ENCODE measurements at regions not wholly inside any gene's neighbourhood (a gene's known extent, or its start where the extent isn't known, plus 50 kb on each side); places are given as distances from the start of the nearest gene placed in this dataset.
"Not testable (repeated sequence)": the region's sequence is repeated elsewhere in the genome, so short reads cannot be mapped to it uniquely, and the experiment has no call there.

DNA sequence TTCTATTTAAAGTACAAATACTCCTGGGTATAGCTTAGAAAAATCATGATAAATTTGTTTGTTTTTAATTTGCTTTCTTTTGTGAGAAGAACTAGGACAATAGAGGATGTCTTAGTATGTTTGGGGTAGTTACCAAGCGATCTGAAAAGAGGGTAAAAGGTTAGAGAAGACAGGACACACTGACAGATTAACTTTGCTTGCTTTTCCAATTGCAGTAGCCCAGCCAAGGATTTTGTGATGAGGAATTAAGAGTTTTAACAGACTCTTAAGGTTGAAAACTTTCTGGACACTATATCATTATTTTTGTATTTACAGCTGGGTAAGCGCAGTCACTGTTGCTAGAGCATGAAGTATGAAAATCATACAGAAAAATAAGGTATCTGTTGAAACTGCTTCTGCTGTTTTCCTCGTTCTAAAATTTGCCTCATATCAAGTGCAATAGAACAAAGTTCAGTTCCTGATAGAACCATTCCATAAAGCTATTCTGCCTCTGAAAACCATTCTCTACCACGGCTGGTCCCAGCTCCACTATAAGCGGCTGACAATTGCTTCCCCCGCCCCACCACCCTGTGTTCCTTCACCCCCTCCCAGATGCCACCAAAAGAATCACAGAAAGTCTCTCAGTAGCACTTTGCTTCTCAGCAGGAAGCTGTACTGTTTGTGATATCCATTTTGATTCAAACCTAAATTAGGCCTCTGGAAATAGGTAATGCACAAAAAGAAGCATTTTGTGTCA lies 413.4 kb downstream of the BCAT1 start:
- H3K4me3 Mint-ChIP-seq = no peak overlapping the region
- no peaks in the 10 kb centered on the region for H3K27me3 Mint-ChIP-seq (ENCODE audit: low read depth)
- no peaks in the 10 kb centered on the region for H3K4me1 Mint-ChIP-seq (ENCODE audit: low read depth)
- DNase-seq = no peak
- no peak for ATAC-seq
- peaks cover 3% of the 10 kb centered on the region for H3K9me3 Mint-ChIP-seq
- no peaks in the 10 kb centered on the region for H3K36me3 Mint-ChIP-seq (ENCODE audit: insufficient read depth)

DNA sequence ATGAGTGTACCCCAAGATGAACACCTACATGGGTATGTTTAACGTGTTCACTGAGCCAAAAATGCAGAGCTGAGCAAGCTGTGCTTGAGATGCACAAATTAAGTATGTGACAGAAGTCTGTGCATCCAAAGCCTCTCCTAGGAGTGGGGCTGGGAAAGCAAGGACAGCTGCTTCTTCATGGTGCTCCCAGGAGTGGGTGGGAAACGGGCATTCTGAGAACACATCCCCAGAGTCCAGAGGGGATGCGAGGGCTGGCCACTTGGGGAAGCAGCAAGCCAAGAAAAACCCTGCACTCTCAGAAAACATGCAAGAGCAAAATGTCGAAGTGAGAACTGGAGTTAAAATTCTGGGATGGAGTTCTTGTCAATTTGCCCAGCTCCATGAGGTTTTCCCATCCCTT lies 414.3 kb downstream of the BCAT1 start:
- DNase-seq (no peak), ATAC-seq (no peak)
- H3K9me3 Mint-ChIP-seq = peaks cover 3% of the 10 kb centered on the region
- no peak overlapping the region for H3K4me3 Mint-ChIP-seq
- H3K36me3 Mint-ChIP-seq (ENCODE audit: insufficient read depth) = no peaks in the 10 kb centered on the region
- H3K27me3 Mint-ChIP-seq (ENCODE audit: low read depth) = no peaks in the 10 kb centered on the region
- no peaks in the 10 kb centered on the region for H3K4me1 Mint-ChIP-seq (ENCODE audit: low read depth)

DNA sequence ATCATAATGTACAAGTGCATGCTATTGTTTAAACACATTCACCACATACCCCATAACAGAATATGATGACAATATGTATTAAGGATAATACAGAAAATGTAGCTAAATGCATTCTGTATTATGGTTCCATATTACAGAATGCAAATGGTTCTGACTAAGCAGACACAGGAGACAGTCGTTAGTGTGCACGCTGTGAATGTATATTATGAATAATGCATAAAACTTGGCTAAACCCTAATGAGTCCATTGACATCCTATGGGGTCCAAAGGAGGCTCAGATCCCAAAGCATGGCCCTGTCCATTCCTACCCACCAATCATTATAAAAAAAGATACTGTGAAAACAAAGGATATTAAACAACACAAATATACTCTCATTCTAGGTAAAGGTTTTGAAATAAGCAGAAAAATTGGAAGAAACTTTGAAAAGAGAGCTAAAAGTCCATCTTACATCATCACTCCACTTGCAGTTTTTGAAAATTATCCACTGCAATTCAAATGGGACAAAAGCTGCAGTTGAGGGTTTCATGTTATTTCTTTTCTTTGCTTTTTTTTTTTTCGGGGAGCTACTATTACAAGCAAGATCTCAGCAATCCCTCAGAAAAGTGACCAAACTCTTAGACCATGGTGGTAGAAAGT lies 415.1 kb downstream of the BCAT1 start:
- no peaks in the 10 kb centered on the region for H3K4me1 Mint-ChIP-seq (ENCODE audit: low read depth)
- DNase-seq (no peak), ATAC-seq (no peak)
- H3K4me3 Mint-ChIP-seq = no peak overlapping the region
- H3K27me3 Mint-ChIP-seq (ENCODE audit: low read depth) = no peaks in the 10 kb centered on the region
- H3K36me3 Mint-ChIP-seq (ENCODE audit: insufficient read depth) = no peaks in the 10 kb centered on the region
- H3K9me3 Mint-ChIP-seq = peaks cover 3% of the 10 kb centered on the region

DNA sequence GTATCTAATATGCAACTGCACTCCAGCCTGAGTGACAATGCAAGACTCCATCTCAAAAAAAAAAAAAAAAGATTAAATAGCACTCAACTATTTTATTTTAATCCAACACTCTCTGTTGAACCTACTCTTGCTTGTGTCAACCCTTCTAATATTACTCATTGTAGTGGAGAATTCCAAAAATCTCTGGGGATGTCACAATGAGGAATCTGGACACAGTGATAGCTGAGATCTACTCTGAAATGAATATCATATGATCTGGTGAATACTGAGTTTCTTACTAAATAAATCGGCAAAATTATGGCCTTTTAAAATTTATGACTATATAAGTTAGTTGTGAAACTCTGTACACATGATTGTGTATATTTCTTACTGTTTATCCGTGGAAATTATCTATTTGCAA lies 418.2 kb downstream of the BCAT1 start:
- Mint-ChIP-seq H3K4me3 (no peak overlapping the region), H3K36me3 (ENCODE audit: insufficient read depth) (no peaks in the 10 kb centered on the region), H3K4me1 (ENCODE audit: low read depth) (no peaks in the 10 kb centered on the region), H3K9me3 (no peaks in the 10 kb centered on the region), H3K27me3 (ENCODE audit: low read depth) (no peaks in the 10 kb centered on the region)
- DNase-seq = no peak
- no peak for ATAC-seq

DNA sequence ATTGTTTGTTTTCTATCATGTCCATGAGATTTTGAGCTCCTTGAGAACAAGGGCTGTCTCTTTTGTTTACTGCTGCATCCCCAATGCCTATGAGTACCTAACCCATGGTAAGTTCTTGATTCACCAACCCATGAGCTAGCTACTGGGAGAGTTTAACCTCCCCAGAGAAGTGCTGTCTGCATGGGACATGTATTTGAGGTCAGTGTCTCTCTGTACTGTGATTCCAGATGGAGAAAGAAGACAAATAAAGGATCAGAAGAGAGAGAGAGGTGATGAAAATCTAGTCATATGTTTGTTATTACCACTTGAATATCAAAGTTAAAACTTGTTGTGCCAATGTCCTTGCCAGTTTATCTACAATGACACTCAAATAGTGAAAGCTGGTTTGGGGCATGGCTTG lies 421.8 kb downstream of the BCAT1 start:
- Mint-ChIP-seq H3K27me3 (ENCODE audit: low read depth) (no peaks in the 10 kb centered on the region), H3K36me3 (ENCODE audit: insufficient read depth) (no peaks in the 10 kb centered on the region), H3K4me3 (no peak overlapping the region), H3K9me3 (peaks cover 5% of the 10 kb centered on the region), H3K4me1 (ENCODE audit: low read depth) (no peaks in the 10 kb centered on the region)
- no peak for ATAC-seq
- no peak for DNase-seq

DNA sequence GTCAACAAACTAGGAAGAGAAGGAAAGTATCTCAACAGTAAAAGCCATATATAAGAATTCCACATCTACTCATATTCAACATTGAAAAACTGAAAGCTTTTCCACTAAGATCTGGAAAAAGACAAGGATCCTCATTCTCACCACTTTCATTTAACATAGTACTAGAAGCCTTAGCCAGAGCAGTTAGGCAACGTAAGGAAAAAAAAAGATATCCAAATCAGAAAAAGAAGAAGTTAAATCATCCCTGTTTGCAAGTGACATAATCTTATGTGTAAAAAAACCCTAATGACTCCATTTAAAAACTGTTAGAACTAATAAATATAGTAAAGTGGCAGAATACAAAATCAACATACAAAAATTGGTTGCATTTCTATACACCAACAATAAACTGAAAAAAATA lies 426.2 kb downstream of the BCAT1 start:
- Mint-ChIP-seq H3K9me3 (peaks cover 35% of the 10 kb centered on the region), H3K4me3 (no peak overlapping the region), H3K36me3 (ENCODE audit: insufficient read depth) (no peaks in the 10 kb centered on the region), H3K27me3 (ENCODE audit: low read depth) (no peaks in the 10 kb centered on the region), H3K4me1 (ENCODE audit: low read depth) (no peaks in the 10 kb centered on the region)
- DNase-seq (no peak), ATAC-seq (no peak)

DNA sequence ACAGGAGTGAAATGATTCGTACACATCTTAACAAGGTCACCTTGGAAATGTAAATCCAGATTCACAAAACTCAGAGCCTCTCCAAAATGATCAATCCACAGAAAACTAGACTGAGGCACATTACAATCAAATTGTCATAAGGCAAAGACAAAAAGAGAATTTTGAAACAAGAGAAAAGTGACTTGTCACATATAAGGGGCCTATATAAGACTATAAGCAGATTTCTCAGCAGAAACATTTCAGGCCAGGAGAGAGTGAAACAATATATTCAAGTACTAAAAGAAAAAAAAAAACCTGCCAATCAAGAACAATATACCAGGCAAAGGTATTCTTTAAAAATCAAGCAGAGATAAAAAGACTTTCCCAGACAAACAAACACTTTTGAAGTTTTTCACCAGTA lies 429.1 kb downstream of the BCAT1 start:
- DNase-seq (no peak), ATAC-seq (no peak)
- no peaks in the 10 kb centered on the region for H3K4me1 Mint-ChIP-seq (ENCODE audit: low read depth)
- H3K36me3 Mint-ChIP-seq (ENCODE audit: insufficient read depth) = no peaks in the 10 kb centered on the region
- H3K4me3 Mint-ChIP-seq = no peak overlapping the region
- no peaks in the 10 kb centered on the region for H3K27me3 Mint-ChIP-seq (ENCODE audit: low read depth)
- peaks cover 35% of the 10 kb centered on the region for H3K9me3 Mint-ChIP-seq

DNA sequence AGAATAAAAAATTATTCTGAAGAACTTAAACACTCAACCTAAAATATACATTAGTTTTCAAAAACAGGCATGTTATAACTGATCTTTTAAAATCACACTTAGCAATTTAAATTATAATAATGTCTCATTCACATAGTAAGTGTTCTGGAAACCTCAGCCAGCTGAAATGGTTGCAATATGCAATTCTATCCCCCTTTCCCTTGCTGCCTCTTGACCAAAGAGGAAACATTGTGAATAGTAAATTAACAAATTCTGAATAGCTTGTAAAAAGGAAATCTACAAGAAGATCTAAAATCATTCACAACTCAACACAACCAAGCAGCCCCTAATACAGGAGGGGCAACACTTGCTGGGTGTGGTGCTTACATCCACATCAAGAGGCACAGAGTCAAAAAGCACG lies 431.9 kb downstream of the BCAT1 start:
- Mint-ChIP-seq H3K27me3 (ENCODE audit: low read depth) (no peaks in the 10 kb centered on the region), H3K4me3 (no peak overlapping the region), H3K4me1 (ENCODE audit: low read depth) (no peaks in the 10 kb centered on the region), H3K9me3 (peaks cover 30% of the 10 kb centered on the region), H3K36me3 (ENCODE audit: insufficient read depth) (no peaks in the 10 kb centered on the region)
- no peak for ATAC-seq
- no peak for DNase-seq

DNA sequence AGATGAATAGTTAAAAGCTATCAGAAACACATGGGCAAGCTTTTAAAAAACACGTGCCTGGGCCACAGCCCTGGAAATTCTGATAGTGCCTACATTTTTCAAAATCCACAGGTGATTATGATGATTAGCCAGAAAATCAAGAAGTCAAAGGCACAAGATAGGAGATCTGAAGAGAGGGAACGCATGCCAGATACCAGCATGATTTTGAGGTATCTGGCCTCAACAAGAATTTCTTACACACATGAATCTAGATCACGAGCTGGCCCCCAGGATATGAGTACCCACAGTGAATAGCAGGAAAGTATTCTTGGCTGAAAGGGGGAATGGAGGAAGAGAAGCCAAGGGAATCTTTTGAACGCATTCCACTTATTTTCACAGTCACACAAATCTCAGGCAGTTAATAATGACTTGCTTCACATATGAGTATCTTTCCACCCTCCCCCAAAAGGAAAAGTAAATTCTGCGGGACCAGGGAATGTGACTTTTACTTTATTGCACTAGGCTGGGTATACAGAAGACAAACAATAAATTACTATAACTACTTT lies 438.2 kb downstream of the BCAT1 start:
- H3K27me3 Mint-ChIP-seq (ENCODE audit: low read depth) = no peaks in the 10 kb centered on the region
- ATAC-seq = no peak
- H3K4me3 Mint-ChIP-seq = no peak overlapping the region
- no peak for DNase-seq
- no peaks in the 10 kb centered on the region for H3K9me3 Mint-ChIP-seq
- no peaks in the 10 kb centered on the region for H3K4me1 Mint-ChIP-seq (ENCODE audit: low read depth)
- H3K36me3 Mint-ChIP-seq (ENCODE audit: insufficient read depth) = no peaks in the 10 kb centered on the region

DNA sequence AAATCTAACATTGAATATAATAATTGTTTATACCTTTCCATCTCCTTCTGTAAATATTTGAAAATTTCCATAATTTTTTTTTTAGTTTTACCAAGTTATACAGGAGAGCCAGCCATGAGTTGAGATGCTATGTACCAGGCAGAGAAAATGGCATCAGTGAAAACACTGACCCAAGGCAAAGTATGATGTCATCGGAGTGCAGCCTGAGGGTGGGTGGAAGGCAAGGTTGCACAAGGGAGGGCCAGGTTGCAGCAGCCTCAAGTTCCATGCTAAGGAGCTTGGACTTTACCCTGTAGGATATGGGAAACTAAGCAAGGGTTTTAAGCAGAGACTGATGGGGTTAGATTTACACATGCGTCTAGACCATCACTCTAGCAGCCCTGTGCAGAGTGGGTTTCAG lies 441.1 kb downstream of the BCAT1 start:
- Mint-ChIP-seq H3K4me3 (no peak overlapping the region), H3K27me3 (ENCODE audit: low read depth) (no peaks in the 10 kb centered on the region), H3K4me1 (ENCODE audit: low read depth) (no peaks in the 10 kb centered on the region), H3K9me3 (peaks cover 5% of the 10 kb centered on the region), H3K36me3 (ENCODE audit: insufficient read depth) (no peaks in the 10 kb centered on the region)
- ATAC-seq = no peak
- no peak for DNase-seq

DNA sequence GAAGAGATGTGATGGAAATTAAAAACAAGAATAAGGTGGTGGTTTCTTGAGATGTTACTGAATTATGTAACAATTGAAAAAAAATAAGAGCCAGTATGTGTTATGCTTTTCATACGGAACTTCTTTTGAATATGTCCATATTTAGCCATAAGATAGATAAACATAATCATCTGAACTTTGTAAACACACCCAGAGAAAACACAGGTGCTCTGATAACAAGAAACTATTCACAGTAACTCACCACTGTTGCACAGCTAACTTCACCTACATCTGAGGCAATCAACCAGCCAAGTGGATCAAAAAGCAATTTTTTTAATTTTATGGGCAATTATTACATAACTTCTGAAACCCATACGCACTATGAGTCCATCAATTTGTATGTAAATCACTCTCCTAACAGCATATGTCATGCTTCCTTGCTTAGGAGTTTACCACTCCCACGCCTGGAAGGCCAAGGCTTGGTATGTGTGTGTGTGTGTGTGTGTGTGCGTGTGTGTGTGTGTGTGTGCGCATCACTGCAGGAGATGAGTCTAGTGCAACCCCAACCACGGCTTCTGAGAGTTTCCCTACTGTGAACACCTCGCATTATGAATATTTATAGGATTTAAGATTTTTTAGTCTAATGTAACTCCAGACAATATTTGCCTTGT lies 443.4 kb downstream of the BCAT1 start:
- DNase-seq (no peak), ATAC-seq (no peak)
- Mint-ChIP-seq H3K36me3 (ENCODE audit: insufficient read depth) (no peaks in the 10 kb centered on the region), H3K4me3 (no peak overlapping the region), H3K4me1 (ENCODE audit: low read depth) (no peaks in the 10 kb centered on the region), H3K27me3 (ENCODE audit: low read depth) (no peaks in the 10 kb centered on the region), H3K9me3 (peaks cover 5% of the 10 kb centered on the region)

DNA sequence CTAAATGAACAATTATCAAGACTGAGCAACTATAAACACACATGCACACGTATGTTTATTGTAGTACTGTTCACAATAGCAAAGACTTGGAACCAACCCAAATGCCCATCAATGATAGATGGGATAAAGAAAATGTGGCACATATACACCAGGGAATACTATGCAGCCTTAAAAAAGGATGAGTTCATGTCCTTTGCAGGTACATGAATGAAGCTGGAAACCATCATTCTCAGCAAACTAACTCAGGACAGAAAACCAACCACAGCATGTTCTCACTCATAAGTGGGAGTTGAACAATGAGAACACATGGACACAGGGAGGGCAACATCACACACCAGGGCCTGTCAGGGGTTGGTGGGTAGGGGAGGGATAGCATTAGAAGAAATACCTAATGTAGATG lies 445.4 kb downstream of the BCAT1 start:
- H3K9me3 Mint-ChIP-seq; H3K27me3 Mint-ChIP-seq (ENCODE audit: low read depth); DNase-seq; H3K36me3 Mint-ChIP-seq (ENCODE audit: insufficient read depth); H3K4me3 Mint-ChIP-seq; H3K4me1 Mint-ChIP-seq (ENCODE audit: low read depth); ATAC-seq: not testable (repeated sequence)

DNA sequence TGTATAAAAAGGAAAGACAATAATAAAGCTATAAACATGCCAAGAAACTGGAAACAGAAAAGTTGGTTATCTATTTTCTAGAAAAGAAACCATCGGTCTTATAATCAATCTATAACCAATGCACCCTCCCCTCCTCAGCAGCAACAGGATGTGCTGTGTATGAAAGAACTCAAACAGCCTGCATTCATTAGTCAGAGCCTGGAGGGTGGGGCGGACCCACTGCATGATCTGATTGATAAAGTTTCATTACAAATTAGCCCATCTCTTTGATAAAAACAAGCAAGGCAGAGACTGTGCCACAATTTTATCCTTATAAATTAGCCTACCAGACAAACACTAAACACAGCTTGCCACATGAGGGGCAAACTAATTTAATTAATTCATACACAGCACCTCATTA lies 448.1 kb downstream of the BCAT1 start:
- Mint-ChIP-seq H3K36me3 (ENCODE audit: insufficient read depth) (no peaks in the 10 kb centered on the region), H3K4me1 (ENCODE audit: low read depth) (no peaks in the 10 kb centered on the region), H3K4me3 (no peak overlapping the region)

DNA sequence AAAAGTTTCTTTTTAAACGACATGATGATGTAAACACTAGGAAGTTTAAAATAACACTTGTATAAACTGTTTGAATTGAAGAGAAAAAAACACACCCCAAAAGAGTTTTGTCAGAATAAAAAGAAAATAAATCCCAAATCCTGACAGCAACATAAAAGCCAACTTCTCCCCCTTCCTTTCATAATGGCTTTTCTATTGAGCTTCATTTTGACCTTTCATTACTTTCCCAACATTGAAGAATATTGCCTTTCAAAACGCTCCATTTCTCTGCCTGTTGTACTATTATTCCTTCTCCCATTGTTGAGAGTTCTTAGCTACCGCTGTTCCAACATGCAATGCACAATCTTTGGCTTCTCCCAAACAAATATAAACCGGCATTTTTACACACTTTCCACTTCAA lies 448.5 kb downstream of the BCAT1 start:
- Mint-ChIP-seq H3K36me3 (ENCODE audit: insufficient read depth) (no peaks in the 10 kb centered on the region), H3K27me3 (ENCODE audit: low read depth) (no peaks in the 10 kb centered on the region), H3K9me3 (peaks cover 5% of the 10 kb centered on the region)

More for the DNA sequence above, 448.1 kb downstream of the BCAT1 start:
- Mint-ChIP-seq H3K27me3 (ENCODE audit: low read depth) (no peaks in the 10 kb centered on the region), H3K9me3 (peaks cover 5% of the 10 kb centered on the region)
- no peak for ATAC-seq
- DNase-seq = no peak

More for the DNA sequence above, 448.5 kb downstream of the BCAT1 start:
- no peaks in the 10 kb centered on the region for H3K4me1 Mint-ChIP-seq (ENCODE audit: low read depth)
- no peak for DNase-seq
- H3K4me3 Mint-ChIP-seq = no peak overlapping the region
- no peak for ATAC-seq
